ENCODE measurements at regions not wholly inside any gene's neighbourhood (a gene's known extent, or its start where the extent isn't known, plus 50 kb on each side); places are given as distances from the start of the nearest gene placed in this dataset.
"Not testable (repeated sequence)": the region's sequence is repeated elsewhere in the genome, so short reads cannot be mapped to it uniquely, and the experiment has no call there.

- DNase-seq (ENCODE audit: low read depth in 3 of 3) = no peak
Measured at GRCh38 chr10:123378302-123378701, 224.1 kb downstream of the BUB3 start.

- DNase-seq (ENCODE audit: low read depth in 3 of 3) = no peak
Measured at GRCh38 chr10:123379156-123379555, 225.0 kb downstream of the BUB3 start.

GRCh38 chr10:123380491-123381085 is 226.4 kb downstream of the BUB3 start:
- no peak for DNase-seq (ENCODE audit: low read depth in 3 of 3)

GRCh38 chr10:123381224-123381623 is 227.0 kb downstream of the BUB3 start:
- no peak for DNase-seq (ENCODE audit: low read depth in 3 of 3)

GRCh38 chr10:123382491-123382890 is 228.3 kb downstream of the BUB3 start:
- no peak for DNase-seq (ENCODE audit: low read depth in 3 of 3)

GRCh38 chr10:123385508-123386080 is 231.4 kb downstream of the BUB3 start:
- no peak for DNase-seq (ENCODE audit: low read depth in 3 of 3)

GRCh38 chr10:123389520-123389919 is 235.3 kb downstream of the BUB3 start:
- DNase-seq (ENCODE audit: low read depth in 3 of 3) = no peak

GRCh38 chr10:123390332-123390731 is 236.1 kb downstream of the BUB3 start:
- DNase-seq (ENCODE audit: low read depth in 3 of 3) = no peak

GRCh38 chr10:123390874-123391273 is 236.7 kb downstream of the BUB3 start:
- no peak for DNase-seq (ENCODE audit: low read depth in 3 of 3)

GRCh38 chr10:123391275-123392028 is 237.2 kb downstream of the BUB3 start:
- no peak for DNase-seq (ENCODE audit: low read depth in 3 of 3)

- no peak for DNase-seq (ENCODE audit: low read depth in 3 of 3)
Measured at GRCh38 chr10:123392182-123392963, 238.2 kb downstream of the BUB3 start.

GRCh38 chr10:123393170-123393569 is 239.0 kb downstream of the BUB3 start:
- DNase-seq (ENCODE audit: low read depth in 3 of 3) = no peak

GRCh38 chr10:123394382-123394781 is 240.2 kb downstream of the BUB3 start:
- no peak for DNase-seq (ENCODE audit: low read depth in 3 of 3)

GRCh38 chr10:123395234-123395633 is 241.0 kb downstream of the BUB3 start:
- DNase-seq (ENCODE audit: low read depth in 3 of 3) = not testable (repeated sequence)

- DNase-seq (ENCODE audit: low read depth in 3 of 3) = no peak
Measured at GRCh38 chr10:123395906-123396305, 241.7 kb downstream of the BUB3 start.

- no peak for DNase-seq (ENCODE audit: low read depth in 3 of 3)
Measured at GRCh38 chr10:123398180-123398591, 244.0 kb downstream of the BUB3 start.

- no peak for DNase-seq (ENCODE audit: low read depth in 3 of 3)
Measured at GRCh38 chr10:123398756-123399155, 244.6 kb downstream of the BUB3 start.

- no peak for DNase-seq (ENCODE audit: low read depth in 3 of 3)
Measured at GRCh38 chr10:123399276-123399839, 245.2 kb downstream of the BUB3 start.

GRCh38 chr10:123402021-123402420 is 247.8 kb downstream of the BUB3 start:
- DNase-seq (ENCODE audit: low read depth in 3 of 3) = no peak

- no peak for DNase-seq (ENCODE audit: low read depth in 3 of 3)
Measured at GRCh38 chr10:123402656-123403055, 248.5 kb downstream of the BUB3 start.

GRCh38 chr10:123404357-123404756 is 250.2 kb downstream of the BUB3 start:
- DNase-seq (ENCODE audit: low read depth in 3 of 3) = no peak

- DNase-seq (ENCODE audit: low read depth in 3 of 3) = no peak
Measured at GRCh38 chr10:123408660-123409059, 254.5 kb downstream of the BUB3 start.

Measured in stimulated activated CD4-positive, alpha-beta T cell treated with anti-CD3 and anti-CD28 coated beads, TNF-alpha, amount 100 ng/mL, for 48 hours (primary cell).